Natural killer cell (primary cell): ENCODE measurements at regions not wholly inside any gene's neighbourhood (a gene's known extent, or its start where the extent isn't known, plus 50 kb on each side); places are given as distances from the start of the nearest gene placed in this dataset.

Experiments
- ATAC-seq, 3 donors: fragments of 150-1000 bp in 2 of 3; fragments of 200-7000 bp in 1 of 3; cut with Tn5 transposase; 1 replicate in 1 of 3; 2 replicates in 2 of 3; pipeline ENCODE4 v1.10.0; 2021; ENCODE audit warnings: mild to moderate bottlenecking in 2 of 3, moderate library complexity in 2 of 3
- DNase-seq, 2 donors: peaks; one replicate each; pipeline versions ENCODE4 v3.0.0 to v3.0.0-alpha.2; 2013 to 2021; ENCODE audit warnings: mixed read lengths in 1 of 2
- H3K27ac ChIP-seq: one replicate; pipeline ENCODE4 v1.5.1; 2013; ENCODE audit warnings: mild to moderate bottlenecking, low read length
- H3K27me3 ChIP-seq: one replicate; pipeline ENCODE4 v1.6.1; 2013; ENCODE audit warnings: low read length; ENCODE audit not compliant: control insufficient read depth, insufficient read depth
- H3K36me3 ChIP-seq: one replicate; pipeline ENCODE4 v1.6.1; 2013; ENCODE audit warnings: low read length; ENCODE audit not compliant: control insufficient read depth, insufficient read depth
- H3K4me1 ChIP-seq: one replicate; pipeline ENCODE4 v1.6.1; 2013; ENCODE audit warnings: low read length; ENCODE audit not compliant: control insufficient read depth, insufficient read depth
- H3K4me3 ChIP-seq: one replicate; pipeline ENCODE4 v1.5.1; 2013; ENCODE audit warnings: low read length
- H3K9me3 ChIP-seq: one replicate; pipeline ENCODE4 v1.6.1; 2013; ENCODE audit warnings: low read length; ENCODE audit not compliant: control insufficient read depth, insufficient read depth
- H3K27ac Mint-ChIP-seq, 2 donors: one replicate each; pipeline ENCODE4 v1.8.0; 2022; ENCODE audit warnings: mild to moderate bottlenecking in 2 of 2, mixed read lengths in 2 of 2, moderate library complexity in 1 of 2
- H3K27me3 Mint-ChIP-seq, 2 donors: one replicate each; pipeline ENCODE4 v1.8.0; 2022; ENCODE audit warnings: low read depth in 2 of 2, mixed read lengths in 2 of 2
- H3K36me3 Mint-ChIP-seq: one replicate; pipeline ENCODE4 v1.8.0; 2022; ENCODE audit warnings: mixed read lengths
- H3K4me1 Mint-ChIP-seq, 2 donors: one replicate each; pipeline ENCODE4 v1.8.0; 2022; ENCODE audit warnings: mixed read lengths in 2 of 2
- H3K4me3 Mint-ChIP-seq: one replicate; pipeline ENCODE4 v1.8.0; 2022; ENCODE audit warnings: mild to moderate bottlenecking, moderate library complexity, mixed read lengths
- H3K9me3 Mint-ChIP-seq, 2 donors: one replicate each; pipeline ENCODE4 v1.8.0; 2022; ENCODE audit warnings: mixed read lengths in 2 of 2
- CTCF ChIP-seq: fragments of 200-600 bp; IDR thresholded peaks from one replicate; pipeline ENCODE4 v1.8.0; 2022; ENCODE audit warnings: antibody characterized with exemption
- WGBS: methylation state at CpG from one replicate; pipeline ENCODE4 v1.1.7; 2013; ENCODE audit warnings: missing lambda C conversion rate; ENCODE audit not compliant: insufficient coverage; 5-methylcytosine and 5-hydroxymethylcytosine counted together
- intact Hi-C: fragments of 100-400 bp; cut with micrococcal nuclease; formaldehyde crosslinking; loops from one replicate; pipeline ENCODE4 v1.14.2; 2022

- H3K27me3 Mint-ChIP-seq, result no peaks in the 10 kb centered on the region
- H3K9me3 ChIP-seq, result no peaks in the 10 kb centered on the region
- no peak overlapping the region for H3K4me3 ChIP-seq
- H3K36me3 ChIP-seq, result no peaks in the 10 kb centered on the region
- intact Hi-C loops, result no loop called here
- H3K36me3 Mint-ChIP-seq, result no peaks in the 10 kb centered on the region
- H3K27ac Mint-ChIP-seq, result no peak overlapping the region
- 85% methylated on average over 4 of the region's 4 CpGs for WGBS
- DNase-seq (no peak), ATAC-seq (no peak)
- H3K27ac ChIP-seq, result no peak overlapping the region
- H3K4me1 ChIP-seq, result no peaks in the 10 kb centered on the region
- H3K9me3 Mint-ChIP-seq, result no peaks in the 10 kb centered on the region
- H3K27me3 ChIP-seq, result no peaks in the 10 kb centered on the region
- TF ChIP-seq CTCF, result no peak
- no peak overlapping the region for H3K4me3 Mint-ChIP-seq
- no peaks in the 10 kb centered on the region for H3K4me1 Mint-ChIP-seq
Observed at GRCh38 chr21:28263974-28264373, 728.7 kb downstream of the LTN1 start.

- Histone ChIP-seq H3K4me1 (no peaks in the 10 kb centered on the region), H3K36me3 (no peaks in the 10 kb centered on the region), H3K27ac (no peak overlapping the region), H3K27me3 (no peaks in the 10 kb centered on the region), H3K9me3 (no peaks in the 10 kb centered on the region), H3K4me3 (no peak overlapping the region)
- intact Hi-C loops, result no loop called here
- H3K4me3 Mint-ChIP-seq, result no peak overlapping the region
- H3K4me1 Mint-ChIP-seq, result no peaks in the 10 kb centered on the region
- no peaks in the 10 kb centered on the region for H3K27me3 Mint-ChIP-seq
- no peaks in the 10 kb centered on the region for H3K36me3 Mint-ChIP-seq
- ATAC-seq (no peak), DNase-seq (no peak)
- no peak for TF ChIP-seq CTCF
- no CpG with 5 or more reads among the region's 1 CpG for WGBS
- H3K9me3 Mint-ChIP-seq, result peaks cover 0 to 7% of the 10 kb centered on the region in 2 donors
- H3K27ac Mint-ChIP-seq, result no peak overlapping the region
Observed at GRCh38 chr21:28261298-28261697, 731.4 kb downstream of the LTN1 start.

- Mint-ChIP-seq H3K36me3 (no peaks in the 10 kb centered on the region), H3K4me3 (no peak overlapping the region), H3K27ac (no peak overlapping the region), H3K27me3 (no peaks in the 10 kb centered on the region), H3K9me3 (peaks cover 0 to 7% of the 10 kb centered on the region in 2 donors), H3K4me1 (no peaks in the 10 kb centered on the region)
- TF ChIP-seq CTCF, result no peak
- ATAC-seq (no peak), DNase-seq (no peak)
- WGBS, result 55% methylated on average over 2 of the region's 3 CpGs
- H3K4me1 ChIP-seq, result no peaks in the 10 kb centered on the region
- no peaks in the 10 kb centered on the region for H3K9me3 ChIP-seq
- H3K27me3 ChIP-seq, result no peaks in the 10 kb centered on the region
- no peaks in the 10 kb centered on the region for H3K36me3 ChIP-seq
- no peak overlapping the region for H3K4me3 ChIP-seq
- H3K27ac ChIP-seq, result no peak overlapping the region
- intact Hi-C loops, result no loop called here
Observed at GRCh38 chr21:28257276-28257675, 735.4 kb downstream of the LTN1 start.

GRCh38 chr21:28256837-28257236 lies 735.8 kb downstream of the LTN1 start:
- DNase-seq (no peak), ATAC-seq (no peak)
- Histone ChIP-seq H3K27ac (no peak overlapping the region), H3K36me3 (no peaks in the 10 kb centered on the region), H3K4me3 (no peak overlapping the region), H3K27me3 (no peaks in the 10 kb centered on the region), H3K4me1 (no peaks in the 10 kb centered on the region), H3K9me3 (no peaks in the 10 kb centered on the region)
- Mint-ChIP-seq H3K4me1 (no peaks in the 10 kb centered on the region), H3K4me3 (no peak overlapping the region), H3K9me3 (peaks cover 0 to 7% of the 10 kb centered on the region in 2 donors), H3K36me3 (no peaks in the 10 kb centered on the region), H3K27ac (no peak overlapping the region), H3K27me3 (no peaks in the 10 kb centered on the region)
- intact Hi-C loops, result no loop called here
- 97% methylated on average over 5 of the region's 6 CpGs for WGBS
- no peak for TF ChIP-seq CTCF
